WTC11 (cell line): ENCODE measurements at regions not wholly inside any gene's neighbourhood (a gene's known extent, or its start where the extent isn't known, plus 50 kb on each side); places are given as distances from the start of the nearest gene placed in this dataset.

Experiments used
- CREB1 ChIP-seq: sonication (generic); formaldehyde crosslinking; IDR thresholded peaks from 2 replicates; pipeline ENCODE4 v1.8.0; 2023; ENCODE audit warnings: mild to moderate bottlenecking, missing genetic modification reagents
- CTCF ChIP-seq: fragments of 200-600 bp; IDR thresholded peaks from 2 replicates; pipeline ENCODE4 v1.8.0; 2022; ENCODE audit warnings: antibody characterized with exemption
- FOXP1 ChIP-seq: sonication (generic); formaldehyde crosslinking; IDR thresholded peaks from 2 replicates; pipeline ENCODE4 v1.8.0; 2022; ENCODE audit warnings: missing genetic modification reagents, mild to moderate bottlenecking, moderate library complexity, borderline replicate concordance
- FOXP4 ChIP-seq: sonication (generic); formaldehyde crosslinking; IDR thresholded peaks from 2 replicates; pipeline ENCODE4 v1.8.0; 2022; ENCODE audit warnings: mild to moderate bottlenecking, missing genetic modification reagents
- IRF2 ChIP-seq: sonication (generic); formaldehyde crosslinking; IDR thresholded peaks from 2 replicates; pipeline ENCODE4 v1.8.0; 2022; ENCODE audit warnings: low read depth, missing genetic modification reagents, borderline replicate concordance
- JUN ChIP-seq: sonication (generic); formaldehyde crosslinking; IDR thresholded peaks from 2 replicates; pipeline ENCODE4 v1.8.0; 2023; ENCODE audit warnings: mild to moderate bottlenecking, missing genetic modification reagents
- MAX ChIP-seq: sonication (generic); formaldehyde crosslinking; IDR thresholded peaks from 2 replicates; pipeline ENCODE4 v1.8.0; 2022; ENCODE audit warnings: mild to moderate bottlenecking, missing genetic modification reagents
- RORB ChIP-seq: fragments of 250-450 bp; sonication (Bioruptor Pico); IDR thresholded peaks from 2 replicates; pipeline ENCODE4 v1.9.0; 2021; ENCODE audit warnings: mild to moderate bottlenecking
- SMAD3 ChIP-seq: sonication (generic); formaldehyde crosslinking; IDR thresholded peaks from 2 replicates; pipeline ENCODE4 v1.8.0; 2022; ENCODE audit warnings: missing genetic modification reagents, mild to moderate bottlenecking, borderline replicate concordance
- SP1 ChIP-seq: sonication (generic); formaldehyde crosslinking; conservative IDR thresholded peaks from 2 replicates; pipeline ENCODE4 v1.8.1; 2022; ENCODE audit warnings: missing genetic modification reagents
- TEAD4 ChIP-seq: sonication (generic); formaldehyde crosslinking; IDR thresholded peaks from 2 replicates; pipeline ENCODE4 v1.8.0; 2022; ENCODE audit warnings: mild to moderate bottlenecking, missing genetic modification reagents
- TF ChIP-seq, protein P1 (sequence below): sonication (generic); formaldehyde crosslinking; IDR thresholded peaks from 2 replicates; pipeline ENCODE4 v1.8.1; 2023; ENCODE audit warnings: mild to moderate bottlenecking, missing genetic modification reagents, borderline replicate concordance
- TF ChIP-seq, protein P2 (sequence below): sonication (generic); formaldehyde crosslinking; IDR thresholded peaks from 2 replicates; pipeline ENCODE4 v1.8.1; 2022; ENCODE audit warnings: low read depth, missing genetic modification reagents, borderline replicate concordance
- TF ChIP-seq, protein P3 (sequence below): sonication (generic); formaldehyde crosslinking; IDR thresholded peaks from 2 replicates; pipeline ENCODE4 v1.8.0; 2022; ENCODE audit warnings: mild to moderate bottlenecking, missing genetic modification reagents

DNA sequence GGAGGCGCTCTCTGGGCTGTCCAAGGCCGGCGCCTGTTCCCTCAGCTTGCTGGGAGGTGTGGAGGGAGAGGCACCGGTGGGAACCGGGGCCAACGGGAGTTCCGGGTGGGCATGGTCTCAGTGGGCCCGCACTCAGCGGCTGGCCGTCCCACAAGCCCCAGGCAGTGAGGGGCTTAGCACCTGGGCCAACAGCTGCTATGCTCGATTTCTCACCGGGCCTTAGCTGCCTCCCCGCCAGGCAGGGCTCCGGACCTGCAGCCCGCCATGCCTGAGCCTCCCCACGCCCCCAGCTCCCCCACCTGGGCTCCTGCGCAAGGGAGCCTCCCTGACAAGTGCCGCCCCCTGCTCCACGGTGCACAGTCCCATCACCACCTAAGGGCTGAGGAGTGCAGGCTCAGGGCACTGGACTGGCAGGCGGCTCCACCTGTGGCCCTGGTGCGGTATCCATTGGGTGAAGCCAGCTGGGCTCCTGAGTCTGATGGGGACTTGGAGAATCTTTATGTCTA lies 276.5 kb downstream of the SH2D4B start:
- TF ChIP-seq CTCF = no peak
- no peak for TF ChIP-seq FOXP4 (CRISPR knock-in tag)
- TF ChIP-seq IRF2 = no peak
- TF ChIP-seq SMAD3 = no peak
- TF ChIP-seq CREB1 (CRISPR knock-in tag) = no peak
- no peak for TF ChIP-seq JUN
- TF ChIP-seq, protein P1, sequence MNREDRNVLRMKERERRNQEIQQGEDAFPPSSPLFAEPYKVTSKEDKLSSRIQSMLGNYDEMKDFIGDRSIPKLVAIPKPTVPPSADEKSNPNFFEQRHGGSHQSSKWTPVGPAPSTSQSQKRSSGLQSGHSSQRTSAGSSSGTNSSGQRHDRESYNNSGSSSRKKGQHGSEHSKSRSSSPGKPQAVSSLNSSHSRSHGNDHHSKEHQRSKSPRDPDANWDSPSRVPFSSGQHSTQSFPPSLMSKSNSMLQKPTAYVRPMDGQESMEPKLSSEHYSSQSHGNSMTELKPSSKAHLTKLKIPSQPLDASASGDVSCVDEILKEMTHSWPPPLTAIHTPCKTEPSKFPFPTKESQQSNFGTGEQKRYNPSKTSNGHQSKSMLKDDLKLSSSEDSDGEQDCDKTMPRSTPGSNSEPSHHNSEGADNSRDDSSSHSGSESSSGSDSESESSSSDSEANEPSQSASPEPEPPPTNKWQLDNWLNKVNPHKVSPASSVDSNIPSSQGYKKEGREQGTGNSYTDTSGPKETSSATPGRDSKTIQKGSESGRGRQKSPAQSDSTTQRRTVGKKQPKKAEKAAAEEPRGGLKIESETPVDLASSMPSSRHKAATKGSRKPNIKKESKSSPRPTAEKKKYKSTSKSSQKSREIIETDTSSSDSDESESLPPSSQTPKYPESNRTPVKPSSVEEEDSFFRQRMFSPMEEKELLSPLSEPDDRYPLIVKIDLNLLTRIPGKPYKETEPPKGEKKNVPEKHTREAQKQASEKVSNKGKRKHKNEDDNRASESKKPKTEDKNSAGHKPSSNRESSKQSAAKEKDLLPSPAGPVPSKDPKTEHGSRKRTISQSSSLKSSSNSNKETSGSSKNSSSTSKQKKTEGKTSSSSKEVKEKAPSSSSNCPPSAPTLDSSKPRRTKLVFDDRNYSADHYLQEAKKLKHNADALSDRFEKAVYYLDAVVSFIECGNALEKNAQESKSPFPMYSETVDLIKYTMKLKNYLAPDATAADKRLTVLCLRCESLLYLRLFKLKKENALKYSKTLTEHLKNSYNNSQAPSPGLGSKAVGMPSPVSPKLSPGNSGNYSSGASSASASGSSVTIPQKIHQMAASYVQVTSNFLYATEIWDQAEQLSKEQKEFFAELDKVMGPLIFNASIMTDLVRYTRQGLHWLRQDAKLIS (CRISPR knock-in tag) = no peak
- no peak for TF ChIP-seq RORB
- TF ChIP-seq TEAD4 (CRISPR knock-in tag) = no peak
- TF ChIP-seq, protein P2, sequence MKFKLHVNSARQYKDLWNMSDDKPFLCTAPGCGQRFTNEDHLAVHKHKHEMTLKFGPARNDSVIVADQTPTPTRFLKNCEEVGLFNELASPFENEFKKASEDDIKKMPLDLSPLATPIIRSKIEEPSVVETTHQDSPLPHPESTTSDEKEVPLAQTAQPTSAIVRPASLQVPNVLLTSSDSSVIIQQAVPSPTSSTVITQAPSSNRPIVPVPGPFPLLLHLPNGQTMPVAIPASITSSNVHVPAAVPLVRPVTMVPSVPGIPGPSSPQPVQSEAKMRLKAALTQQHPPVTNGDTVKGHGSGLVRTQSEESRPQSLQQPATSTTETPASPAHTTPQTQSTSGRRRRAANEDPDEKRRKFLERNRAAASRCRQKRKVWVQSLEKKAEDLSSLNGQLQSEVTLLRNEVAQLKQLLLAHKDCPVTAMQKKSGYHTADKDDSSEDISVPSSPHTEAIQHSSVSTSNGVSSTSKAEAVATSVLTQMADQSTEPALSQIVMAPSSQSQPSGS (CRISPR knock-in tag) = no peak
- TF ChIP-seq, protein P3, sequence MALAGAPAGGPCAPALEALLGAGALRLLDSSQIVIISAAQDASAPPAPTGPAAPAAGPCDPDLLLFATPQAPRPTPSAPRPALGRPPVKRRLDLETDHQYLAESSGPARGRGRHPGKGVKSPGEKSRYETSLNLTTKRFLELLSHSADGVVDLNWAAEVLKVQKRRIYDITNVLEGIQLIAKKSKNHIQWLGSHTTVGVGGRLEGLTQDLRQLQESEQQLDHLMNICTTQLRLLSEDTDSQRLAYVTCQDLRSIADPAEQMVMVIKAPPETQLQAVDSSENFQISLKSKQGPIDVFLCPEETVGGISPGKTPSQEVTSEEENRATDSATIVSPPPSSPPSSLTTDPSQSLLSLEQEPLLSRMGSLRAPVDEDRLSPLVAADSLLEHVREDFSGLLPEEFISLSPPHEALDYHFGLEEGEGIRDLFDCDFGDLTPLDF (CRISPR knock-in tag) = no peak
- no peak for TF ChIP-seq FOXP1 (CRISPR knock-in tag)
- TF ChIP-seq SP1 (CRISPR knock-in tag) = no peak
- TF ChIP-seq MAX (CRISPR knock-in tag) = no peak
